HFF-Myc (cell line): ENCODE measurements at regions not wholly inside any gene's neighbourhood (a gene's known extent, or its start where the extent isn't known, plus 50 kb on each side); places are given as distances from the start of the nearest gene placed in this dataset.

Experiments
- DNase-seq: peaks from one replicate; pipeline ENCODE4 v3.0.0-alpha.2; 2011; ENCODE audit warnings: low read depth; ENCODE audit errors: extremely low read depth
- H3K4me3 ChIP-seq: replicated peaks from 2 replicates; pipeline ENCODE4 v1.5.1; 2011; ENCODE audit warnings: low read depth, mild to moderate bottlenecking, control low read depth, low read length
- CTCF ChIP-seq: IDR thresholded peaks from 2 replicates; pipeline ENCODE4 v1.5.1; 2012; ENCODE audit warnings: mild to moderate bottlenecking, low read depth, low read length, control low read depth; ENCODE audit errors: missing control alignments

GRCh38 chr3:118436697-118437262, 597.9 kb downstream of the IGSF11 start:
- H3K4me3 ChIP-seq, result no peak overlapping the region
- no peak for TF ChIP-seq CTCF
- no peak for DNase-seq

- H3K4me3 ChIP-seq, result no peak overlapping the region
- DNase-seq, result no peak
Measured at GRCh38 chr3:118445036-118445435, 589.6 kb downstream of the IGSF11 start.

GRCh38 chr3:118447339-118447738, 587.3 kb downstream of the IGSF11 start:
- DNase-seq, result no peak
- no peak for TF ChIP-seq CTCF
- H3K4me3 ChIP-seq, result no peak overlapping the region

More at GRCh38 chr3:118445036-118445435, 589.6 kb downstream of the IGSF11 start:
- TF ChIP-seq CTCF, result no peak

GRCh38 chr3:118466795-118467330, 567.8 kb downstream of the IGSF11 start:
- DNase-seq, result no peak
- H3K4me3 ChIP-seq, result no peak overlapping the region
- TF ChIP-seq CTCF, result no peak

- no peak for DNase-seq
- TF ChIP-seq CTCF, result no peak
- no peak overlapping the region for H3K4me3 ChIP-seq
Measured at GRCh38 chr3:118468801-118469200, 565.8 kb downstream of the IGSF11 start.

GRCh38 chr3:118472586-118472985, 562.1 kb downstream of the IGSF11 start:
- DNase-seq, result no peak

More at GRCh38 chr3:118472586-118472985, 562.1 kb downstream of the IGSF11 start:
- no peak for TF ChIP-seq CTCF
- H3K4me3 ChIP-seq, result no peak overlapping the region
